IPS-18c (cell line): ENCODE measurements at regions not wholly inside any gene's neighbourhood (a gene's known extent, or its start where the extent isn't known, plus 50 kb on each side); places are given as distances from the start of the nearest gene placed in this dataset.

ENCODE experiments used
- H3K4me3 ChIP-seq: 2 replicates; pipeline ENCODE4 v1.7.0; 2013; ENCODE audit warnings: low read depth, mild to moderate bottlenecking, low read length, moderate library complexity; ENCODE audit not compliant: insufficient read depth
- H3K9me3 ChIP-seq: one replicate; pipeline ENCODE4 v1.6.1; 2013; ENCODE audit warnings: mild to moderate bottlenecking, low read length, moderate library complexity; ENCODE audit not compliant: control insufficient read depth, insufficient read depth

DNA sequence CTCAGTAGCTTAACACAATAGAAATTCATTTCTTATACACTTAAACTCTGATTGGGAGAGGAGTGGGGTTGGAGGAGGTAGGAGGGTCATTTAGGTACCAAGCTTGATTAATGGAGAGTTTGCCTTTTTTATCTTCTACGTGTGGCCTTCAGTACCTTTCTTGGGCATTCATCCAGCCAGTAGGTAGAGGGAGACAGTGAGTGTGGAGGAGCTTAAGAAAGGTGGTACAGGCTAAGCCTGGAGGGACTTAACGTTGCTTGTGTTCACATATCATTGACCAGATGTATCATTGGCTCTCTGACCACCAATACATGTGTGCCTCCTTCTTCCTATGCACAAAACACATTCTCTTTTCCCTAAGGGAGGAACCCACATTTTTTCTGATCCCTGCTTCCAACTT, 232.9 kb upstream of the CRY1 start:
- no peaks in the 10 kb centered on the region for H3K9me3 ChIP-seq
- H3K4me3 ChIP-seq: no peak overlapping the region

DNA sequence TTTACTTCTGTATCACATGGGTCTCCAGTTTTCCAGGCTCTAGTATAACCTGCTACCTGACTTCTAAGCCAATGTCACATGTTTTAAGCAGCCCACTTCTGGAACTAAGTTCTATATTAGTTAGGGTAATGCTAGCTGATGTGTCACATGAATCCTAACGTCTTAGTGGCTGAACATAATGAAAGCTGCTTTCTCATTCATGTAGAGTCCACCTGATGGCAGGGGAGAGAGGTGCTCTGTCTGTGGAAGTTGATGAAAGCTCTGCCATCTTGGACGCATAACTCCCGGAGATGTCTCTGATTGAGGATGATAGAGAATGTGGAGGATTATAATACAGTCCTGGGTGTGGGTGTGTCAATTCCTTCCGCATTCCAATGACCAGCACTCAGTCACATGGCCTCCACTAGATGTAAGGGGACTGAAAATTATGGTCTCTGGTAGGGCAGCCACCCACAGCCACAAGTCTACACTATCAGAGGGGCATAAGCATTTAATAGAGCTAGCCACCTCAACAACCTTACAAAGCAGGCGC, 234.4 kb upstream of the CRY1 start:
- H3K4me3 ChIP-seq: no peak overlapping the region
- H3K9me3 ChIP-seq: no peaks in the 10 kb centered on the region

DNA sequence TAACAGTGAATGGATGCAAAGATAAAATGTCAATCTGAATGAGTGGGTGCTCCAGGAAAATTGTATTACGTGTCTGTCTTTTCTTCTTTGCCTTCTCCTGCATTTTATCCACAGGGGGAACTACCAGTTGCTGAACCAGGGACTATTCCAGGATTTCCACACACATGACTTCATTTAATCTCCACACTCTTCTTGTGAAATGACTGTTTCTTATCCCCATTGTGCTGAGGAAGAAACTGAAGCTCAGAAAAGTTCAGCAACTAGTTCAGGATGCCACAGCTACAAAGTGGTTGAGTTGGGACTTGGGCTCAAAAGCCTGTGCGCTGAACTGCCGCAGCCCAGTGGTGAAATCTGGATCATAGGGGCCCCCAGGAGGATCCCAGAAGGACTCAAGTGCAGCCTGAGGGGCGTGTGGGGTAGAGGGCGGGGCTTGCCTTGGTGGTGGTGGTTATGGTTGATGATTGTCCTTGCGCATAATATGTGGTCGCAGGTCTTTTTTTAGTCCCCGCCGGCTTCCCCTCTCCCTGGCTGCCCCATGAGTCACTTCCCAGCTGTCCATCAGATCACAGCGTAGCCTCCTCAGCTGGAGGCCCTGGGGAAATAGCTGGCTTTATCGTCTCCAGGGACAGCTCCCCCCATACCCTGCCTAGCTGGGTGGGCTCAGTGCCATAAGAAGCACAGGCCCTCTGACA, 235.2 kb upstream of the CRY1 start:
- no peak overlapping the region for H3K4me3 ChIP-seq

DNA sequence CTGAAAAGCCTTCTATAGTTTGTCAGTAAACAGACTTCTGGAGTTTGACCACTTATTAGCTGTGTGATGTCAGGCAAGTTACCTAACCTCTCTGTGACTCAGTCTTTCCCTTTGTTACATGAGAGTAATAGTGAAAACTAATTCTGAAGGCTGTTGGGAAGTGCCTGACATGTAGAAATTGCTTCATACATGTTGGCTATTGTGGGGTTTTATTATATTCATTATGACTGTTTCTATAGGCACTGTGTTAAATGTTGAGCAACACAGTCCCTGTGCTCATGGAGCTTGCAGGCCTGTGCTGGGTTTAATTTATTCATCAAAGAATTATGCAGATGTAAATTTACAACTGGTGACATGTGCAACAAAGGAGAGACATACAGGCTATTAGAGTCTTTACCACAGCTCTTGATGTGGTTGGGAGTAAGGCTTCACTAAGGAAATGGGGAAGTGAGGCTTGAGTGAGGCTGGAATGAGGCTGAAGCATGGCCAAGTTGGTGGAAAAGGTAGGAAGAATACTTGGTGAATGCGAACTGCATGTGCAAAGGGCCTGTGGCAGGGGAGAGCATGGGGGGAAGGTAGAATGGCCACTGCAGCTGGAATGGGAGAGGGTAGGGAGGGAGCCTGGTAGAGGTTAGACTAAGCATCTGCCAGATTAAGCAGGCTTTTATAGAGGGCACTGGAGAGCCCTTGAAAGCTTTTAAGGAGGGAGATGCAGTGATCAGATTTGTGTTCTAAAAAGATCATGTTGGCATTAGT, 236.4 kb upstream of the CRY1 start:
- Histone ChIP-seq H3K4me3 (no peak overlapping the region), H3K9me3 (no peaks in the 10 kb centered on the region)

More for the DNA sequence above, 235.2 kb upstream of the CRY1 start:
- no peaks in the 10 kb centered on the region for H3K9me3 ChIP-seq

DNA sequence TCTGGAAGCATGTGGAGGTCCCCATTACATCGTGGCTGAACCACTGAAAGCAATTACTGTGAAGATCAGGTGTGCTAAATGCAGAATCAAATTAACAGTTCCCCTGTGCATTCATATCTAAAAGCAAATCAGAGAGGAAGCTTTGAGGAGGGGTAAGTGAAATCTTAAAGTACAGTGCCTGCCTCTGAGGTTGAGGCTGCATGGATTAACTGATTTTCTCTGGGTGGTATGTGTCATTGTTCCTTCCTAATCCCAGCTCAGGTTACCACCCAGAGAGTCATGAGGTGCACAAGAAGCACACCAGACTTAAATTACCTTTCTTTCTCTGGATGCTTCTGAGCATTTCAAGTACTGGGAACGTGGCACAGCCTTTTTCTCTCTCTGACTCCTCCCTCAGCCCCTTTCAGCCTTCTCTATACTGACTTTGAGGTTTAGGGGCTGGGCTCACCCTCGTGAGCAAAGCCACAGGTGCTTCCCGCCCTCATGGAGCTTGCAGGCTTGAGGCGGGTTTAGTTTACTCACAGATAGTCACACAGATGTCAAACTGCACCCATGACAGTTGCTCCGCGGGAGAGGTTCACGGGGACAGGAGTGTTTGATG, 237.6 kb upstream of the CRY1 start:
- no peak overlapping the region for H3K4me3 ChIP-seq
- no peaks in the 10 kb centered on the region for H3K9me3 ChIP-seq

DNA sequence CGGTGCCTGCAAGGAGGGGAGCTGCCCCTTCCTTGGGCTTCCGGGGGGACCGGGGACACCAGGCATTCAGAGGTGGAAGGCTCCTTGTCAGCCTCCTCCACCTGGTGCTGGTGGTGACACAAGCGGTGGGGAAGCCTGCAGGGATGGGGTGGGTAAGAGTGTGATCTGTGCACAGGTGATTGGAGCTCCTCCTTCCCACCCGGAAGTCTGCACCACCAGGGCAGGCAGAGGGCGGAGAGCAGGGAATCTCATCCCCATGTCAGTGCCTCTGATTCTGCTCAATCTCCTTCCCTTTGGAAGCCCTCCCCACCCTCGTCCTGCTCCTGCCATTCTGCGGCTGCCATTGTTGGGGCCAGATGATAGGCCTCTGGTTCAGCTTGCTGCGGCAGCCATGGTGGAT, 238.1 kb upstream of the CRY1 start:
- Histone ChIP-seq H3K4me3 (no peak overlapping the region), H3K9me3 (no peaks in the 10 kb centered on the region)

DNA sequence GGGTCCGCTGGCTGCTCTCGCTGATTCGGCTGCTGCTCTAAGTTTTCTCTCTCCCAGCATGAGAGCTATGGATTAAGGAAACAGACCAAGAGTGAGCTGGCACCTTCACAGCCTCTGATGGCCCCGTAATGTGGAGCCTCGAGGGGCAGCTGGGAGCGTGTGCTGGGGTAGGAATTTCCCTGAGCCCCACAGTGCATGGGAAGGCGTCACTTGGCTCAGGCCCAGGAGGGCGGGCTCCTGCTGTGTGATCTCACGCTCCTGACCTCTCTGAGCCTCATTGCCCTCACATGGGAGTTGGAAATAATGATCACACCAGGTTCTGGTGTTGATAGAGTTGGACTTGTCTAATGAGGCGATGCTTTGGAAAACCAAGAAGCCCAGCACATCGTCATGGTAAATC, 238.6 kb upstream of the CRY1 start:
- Histone ChIP-seq H3K4me3 (no peak overlapping the region), H3K9me3 (no peaks in the 10 kb centered on the region)

DNA sequence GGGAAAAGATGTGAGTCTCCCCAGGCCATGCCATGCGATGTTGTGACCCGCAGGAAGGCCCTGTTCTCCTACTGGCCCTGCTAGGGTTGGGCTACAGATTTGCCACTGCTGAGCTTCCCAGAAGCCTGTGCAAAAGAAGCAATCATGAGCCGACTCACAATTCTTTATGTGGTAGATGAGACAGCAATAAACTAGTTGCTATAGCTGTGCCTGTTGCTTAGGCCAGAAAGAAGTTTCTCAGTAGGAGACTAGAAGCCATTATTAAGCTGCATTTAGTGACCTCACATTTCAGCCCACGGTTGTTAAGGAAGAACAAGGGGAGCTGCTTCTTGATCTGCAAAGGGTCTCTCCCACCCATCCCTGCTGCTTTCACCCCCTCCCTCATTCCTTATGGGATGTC, 239.4 kb upstream of the CRY1 start:
- no peak overlapping the region for H3K4me3 ChIP-seq

DNA sequence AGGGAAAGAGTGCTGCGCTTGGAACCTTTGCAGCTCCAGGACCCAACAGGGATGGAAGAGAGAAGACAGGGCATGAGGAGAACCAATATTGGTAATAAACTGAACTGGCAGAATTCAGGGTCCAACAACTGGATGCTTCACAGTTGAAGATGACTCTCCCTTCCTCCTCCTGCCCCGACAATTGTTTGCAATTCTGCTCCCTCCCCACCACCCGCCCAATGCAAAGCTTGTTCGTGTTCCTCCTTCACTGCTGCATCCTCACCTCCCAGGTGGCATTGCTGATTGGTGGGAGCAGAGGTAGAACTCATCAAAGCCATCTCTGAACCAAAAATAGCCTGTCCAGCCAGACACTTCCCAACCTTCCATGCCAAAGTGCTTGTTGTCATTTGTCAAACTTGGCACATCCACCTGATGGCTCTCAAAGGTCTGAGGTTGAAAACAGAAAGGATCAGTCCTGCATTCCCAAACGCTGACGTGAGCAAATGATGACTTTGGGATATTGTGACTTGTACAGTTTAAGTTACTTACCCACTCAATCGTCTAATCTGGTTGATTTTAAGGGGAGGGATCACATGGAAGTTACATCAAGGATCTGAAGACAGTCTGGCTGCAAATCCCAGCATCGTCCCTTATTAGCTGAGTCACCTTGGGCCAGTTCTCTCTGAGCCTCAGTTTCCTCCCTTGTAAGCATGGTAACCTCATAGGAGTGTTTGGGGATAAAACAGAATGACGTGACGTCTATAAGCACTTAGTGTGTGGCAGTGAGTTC, 242.6 kb upstream of the CRY1 start:
- Histone ChIP-seq H3K9me3 (no peaks in the 10 kb centered on the region), H3K4me3 (no peak overlapping the region)

More for the DNA sequence above, 239.4 kb upstream of the CRY1 start:
- H3K9me3 ChIP-seq: no peaks in the 10 kb centered on the region

DNA sequence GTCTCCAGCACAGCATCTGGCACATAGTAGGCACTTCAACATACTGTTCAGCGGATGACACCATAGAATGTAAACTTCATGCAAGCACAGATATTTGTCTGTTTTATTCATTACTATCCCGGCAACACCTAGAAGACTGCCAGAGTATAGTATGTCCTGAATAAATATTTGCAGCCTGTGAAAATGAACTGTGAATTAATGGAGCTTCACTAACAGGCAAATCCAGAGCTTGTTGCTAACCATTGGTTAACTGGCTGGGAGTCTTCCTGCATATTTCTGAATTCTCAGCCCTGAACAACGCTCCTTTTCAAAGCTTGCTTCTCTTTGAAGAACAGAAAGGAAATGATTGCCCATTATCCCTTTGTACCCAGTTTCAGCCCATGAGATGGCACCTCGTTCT, 243.3 kb upstream of the CRY1 start:
- Histone ChIP-seq H3K9me3 (no peaks in the 10 kb centered on the region), H3K4me3 (no peak overlapping the region)

DNA sequence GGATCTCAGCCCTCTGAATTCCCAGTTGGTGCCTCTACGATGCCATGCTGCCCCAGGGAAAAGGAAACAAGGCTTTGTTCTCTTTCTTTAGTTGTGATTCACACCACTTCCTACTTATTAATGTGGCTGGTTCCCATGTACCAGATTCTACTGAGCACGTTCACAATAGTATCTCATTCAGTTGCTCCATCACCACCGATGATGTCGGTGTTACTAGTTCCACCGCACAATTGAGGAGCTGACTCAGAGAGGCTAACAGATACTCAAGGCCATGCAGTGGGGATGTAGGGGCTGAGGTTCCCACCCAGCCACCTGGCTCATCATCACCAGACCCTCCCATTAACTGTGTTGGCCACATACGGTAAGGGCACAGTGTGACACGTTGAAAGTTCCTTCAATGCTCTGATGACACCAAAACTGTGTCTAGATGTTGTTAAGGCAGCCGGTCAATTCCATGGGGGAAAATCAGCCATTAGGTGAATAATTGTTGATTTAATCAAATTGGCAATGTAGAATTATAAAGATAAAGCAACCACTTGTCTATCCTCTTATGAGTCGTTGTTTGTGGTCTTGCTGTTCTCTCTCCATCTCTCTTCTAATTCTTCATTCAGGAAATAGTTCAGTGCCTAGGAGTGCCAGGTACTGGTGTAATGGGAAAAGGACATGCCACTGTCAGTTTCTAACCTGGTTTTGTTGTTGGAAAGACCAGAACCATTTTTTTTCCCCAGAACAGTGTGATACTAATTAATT, 244.2 kb upstream of the CRY1 start:
- Histone ChIP-seq H3K9me3 (no peaks in the 10 kb centered on the region), H3K4me3 (no peak overlapping the region)

DNA sequence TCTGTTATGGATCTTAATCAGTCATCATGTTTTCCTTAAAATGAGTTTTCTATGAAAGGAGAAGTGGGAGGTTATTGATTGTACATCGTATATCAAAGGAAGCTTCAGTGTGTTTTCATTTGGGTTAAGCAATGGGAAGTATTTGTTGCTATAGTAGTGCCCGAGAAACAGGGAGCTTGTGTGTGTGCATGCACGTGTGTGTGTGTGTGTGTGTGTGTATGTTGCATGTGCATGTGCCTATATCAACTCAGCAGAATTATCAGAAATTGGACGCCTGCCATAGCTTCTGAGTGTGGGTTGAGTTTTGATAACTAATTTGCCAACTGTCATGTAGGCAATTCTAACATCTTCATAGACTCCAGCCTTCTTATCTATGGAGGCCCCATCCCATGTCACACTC, 246.1 kb upstream of the CRY1 start:
- no peak overlapping the region for H3K4me3 ChIP-seq
- no peaks in the 10 kb centered on the region for H3K9me3 ChIP-seq

DNA sequence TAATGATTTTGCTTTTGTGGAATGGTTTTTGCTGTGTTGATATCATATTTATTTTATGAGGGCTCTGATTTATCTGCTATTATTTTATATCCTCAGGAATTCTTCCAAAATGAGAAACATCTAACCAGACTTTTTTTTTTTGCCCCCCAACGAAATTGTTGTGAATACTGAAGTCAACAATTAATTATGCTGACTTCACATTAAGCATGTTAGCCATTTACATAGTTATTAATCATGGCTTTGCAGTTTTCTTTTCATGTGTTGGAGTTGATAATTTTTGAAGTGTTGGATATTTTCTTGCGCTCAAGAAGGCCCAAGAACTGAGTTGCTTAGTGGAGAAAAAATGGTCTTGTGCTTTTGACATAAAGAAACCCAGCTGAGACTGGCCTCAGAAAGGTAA, 246.6 kb upstream of the CRY1 start:
- Histone ChIP-seq H3K9me3 (no peaks in the 10 kb centered on the region), H3K4me3 (no peak overlapping the region)

DNA sequence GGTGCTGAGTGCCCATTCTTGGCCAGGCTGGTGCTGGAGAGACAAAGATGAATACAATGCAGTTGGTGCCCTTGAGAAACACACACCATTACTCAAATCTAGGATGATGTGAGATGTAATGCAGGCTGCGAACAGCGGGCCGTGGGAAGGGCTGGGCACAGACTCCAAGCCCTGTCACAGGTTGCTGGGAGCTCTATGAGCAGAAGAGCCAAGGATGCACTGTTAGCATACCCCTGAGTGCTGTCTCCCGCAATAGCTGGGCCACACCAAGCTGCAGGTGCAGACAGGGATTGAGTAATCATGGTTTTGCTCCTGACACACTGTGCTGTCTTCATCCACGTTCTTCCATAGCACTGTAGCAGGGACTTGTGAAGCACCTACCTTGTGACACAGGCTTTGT, 247.5 kb upstream of the CRY1 start:
- H3K9me3 ChIP-seq: no peaks in the 10 kb centered on the region
- H3K4me3 ChIP-seq: no peak overlapping the region

DNA sequence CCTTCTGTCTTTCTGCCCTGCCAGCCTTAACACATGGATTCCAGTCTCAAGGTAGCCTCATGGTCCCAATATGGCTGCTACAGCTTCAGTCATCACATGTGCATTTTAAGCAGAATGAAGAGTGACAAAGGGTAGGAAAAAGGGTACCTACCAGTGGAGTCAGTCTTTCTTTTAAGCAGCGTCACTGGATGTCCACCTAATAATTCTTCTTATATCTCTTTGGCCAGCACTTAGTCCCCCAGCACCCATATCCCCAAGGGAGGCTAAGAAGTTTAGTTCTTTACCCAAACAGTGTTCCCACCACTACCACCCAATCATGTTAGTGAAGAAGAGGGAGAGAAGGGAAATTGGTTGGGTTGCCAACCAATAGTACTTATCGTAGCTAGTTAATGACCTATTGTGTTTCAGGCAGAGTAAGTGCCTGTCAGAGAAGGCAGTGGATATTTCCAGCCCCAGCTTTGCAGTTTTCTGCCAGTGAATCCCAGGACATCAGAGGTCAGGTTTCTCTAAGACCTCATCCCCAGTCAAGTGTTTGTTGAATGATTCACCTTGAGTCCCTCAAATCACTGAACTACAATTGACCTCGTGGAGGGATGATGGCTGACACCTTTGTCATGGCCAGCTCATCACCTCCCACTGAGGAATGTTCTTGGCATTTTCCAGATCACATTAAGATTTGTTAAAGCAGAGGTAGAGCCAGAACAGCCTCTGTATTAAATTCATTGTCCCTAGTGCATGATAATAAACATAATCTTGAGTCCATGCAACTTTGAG, 250.9 kb upstream of the CRY1 start:
- H3K4me3 ChIP-seq: no peak overlapping the region
- H3K9me3 ChIP-seq: no peaks in the 10 kb centered on the region

DNA sequence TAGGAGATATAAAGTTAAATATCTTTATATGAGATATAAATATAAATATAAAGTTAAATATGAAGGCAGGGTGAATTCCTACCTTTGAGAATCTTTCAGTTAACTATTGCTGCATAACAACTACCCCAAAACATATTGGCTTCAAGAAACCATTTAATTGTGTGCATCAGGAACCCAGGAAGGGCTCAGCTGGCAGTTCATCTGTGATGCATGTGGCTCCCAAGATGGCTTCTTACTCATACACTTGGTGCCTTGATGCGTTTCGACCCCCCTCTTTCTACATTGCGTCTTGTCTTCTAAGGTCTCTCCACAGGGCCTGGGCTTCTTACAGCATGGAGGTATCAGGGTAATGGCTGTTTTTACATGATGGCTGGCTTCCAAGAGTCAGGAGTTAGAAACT, 253.9 kb upstream of the CRY1 start:
- no peaks in the 10 kb centered on the region for H3K9me3 ChIP-seq

More for the DNA sequence above, 253.9 kb upstream of the CRY1 start:
- no peak overlapping the region for H3K4me3 ChIP-seq
